ENCODE measurements at regions not wholly inside any gene's neighbourhood (a gene's known extent, or its start where the extent isn't known, plus 50 kb on each side); places are given as distances from the start of the nearest gene placed in this dataset.

DNA sequence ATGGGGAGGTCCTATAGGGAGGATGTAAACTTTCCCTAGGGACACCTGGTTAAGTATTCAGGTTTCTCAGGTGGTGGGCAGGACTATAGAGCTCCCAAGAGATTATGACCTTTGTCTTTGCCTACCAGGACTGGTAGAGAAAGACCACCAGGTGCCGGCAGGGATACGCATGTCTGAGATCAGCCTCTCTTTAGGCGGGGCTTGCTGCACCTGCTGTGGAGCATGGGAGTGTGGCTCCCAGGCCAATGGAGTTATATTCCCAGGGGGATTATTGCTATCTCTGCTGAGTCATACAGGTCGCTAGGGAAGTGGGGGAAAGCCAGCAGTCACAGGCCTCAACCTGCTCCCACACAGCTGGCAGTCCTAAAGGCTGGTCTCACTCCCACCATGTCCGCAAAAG, 280.5 kb upstream of the MMS22L start:
- no peak for TF ChIP-seq EZH2 (IDR thresholded peaks at IDR 0.05; ENCODE audit: borderline replicate concordance, insufficient read depth, low read depth, low read length, poor library complexity, severe bottlenecking)
- TF ChIP-seq, protein P1, sequence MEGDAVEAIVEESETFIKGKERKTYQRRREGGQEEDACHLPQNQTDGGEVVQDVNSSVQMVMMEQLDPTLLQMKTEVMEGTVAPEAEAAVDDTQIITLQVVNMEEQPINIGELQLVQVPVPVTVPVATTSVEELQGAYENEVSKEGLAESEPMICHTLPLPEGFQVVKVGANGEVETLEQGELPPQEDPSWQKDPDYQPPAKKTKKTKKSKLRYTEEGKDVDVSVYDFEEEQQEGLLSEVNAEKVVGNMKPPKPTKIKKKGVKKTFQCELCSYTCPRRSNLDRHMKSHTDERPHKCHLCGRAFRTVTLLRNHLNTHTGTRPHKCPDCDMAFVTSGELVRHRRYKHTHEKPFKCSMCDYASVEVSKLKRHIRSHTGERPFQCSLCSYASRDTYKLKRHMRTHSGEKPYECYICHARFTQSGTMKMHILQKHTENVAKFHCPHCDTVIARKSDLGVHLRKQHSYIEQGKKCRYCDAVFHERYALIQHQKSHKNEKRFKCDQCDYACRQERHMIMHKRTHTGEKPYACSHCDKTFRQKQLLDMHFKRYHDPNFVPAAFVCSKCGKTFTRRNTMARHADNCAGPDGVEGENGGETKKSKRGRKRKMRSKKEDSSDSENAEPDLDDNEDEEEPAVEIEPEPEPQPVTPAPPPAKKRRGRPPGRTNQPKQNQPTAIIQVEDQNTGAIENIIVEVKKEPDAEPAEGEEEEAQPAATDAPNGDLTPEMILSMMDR (IDR thresholded peaks at IDR 0.05), result no peak

Measured in B cell (primary cell).